HG02798 (cell line): ENCODE measurements at regions not wholly inside any gene's neighbourhood (a gene's known extent, or its start where the extent isn't known, plus 50 kb on each side); places are given as distances from the start of the nearest gene placed in this dataset.

Experiments
- ATAC-seq: cut with Tn5 transposase; IDR thresholded peaks from one replicate; pipeline ENCODE4 v1.9.1; 2021; ENCODE audit warnings: mild to moderate bottlenecking; ENCODE audit not compliant: unreplicated experiment, poor library complexity

DNA sequence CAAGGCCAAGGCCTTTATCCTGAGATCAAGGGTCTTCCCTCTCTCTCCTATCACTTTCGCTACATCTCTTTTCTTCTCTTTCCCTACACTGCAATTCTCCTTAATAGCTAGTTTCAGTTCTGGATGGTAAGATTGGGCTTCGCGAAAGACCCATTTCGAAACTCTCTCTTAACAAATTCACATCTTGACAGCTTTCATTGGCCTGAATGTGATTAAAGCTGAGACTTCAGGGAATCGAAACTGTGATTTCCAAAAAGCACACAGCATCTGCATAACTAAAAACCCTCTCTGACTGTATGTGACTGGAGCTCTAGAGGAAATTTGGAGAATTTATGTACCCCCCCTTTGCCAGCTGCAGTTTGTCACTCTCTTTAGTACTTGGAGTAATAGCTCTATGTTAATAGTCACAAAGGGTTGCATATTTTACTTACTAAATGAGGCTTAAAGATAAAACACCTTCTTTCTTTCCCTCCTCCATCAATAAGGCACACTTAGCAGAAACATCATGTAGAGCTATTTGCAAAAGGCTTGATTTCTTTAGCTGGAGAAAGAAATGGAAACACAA lies 105.3 kb upstream of the FAM20A start:
- ATAC-seq, result no peak

DNA sequence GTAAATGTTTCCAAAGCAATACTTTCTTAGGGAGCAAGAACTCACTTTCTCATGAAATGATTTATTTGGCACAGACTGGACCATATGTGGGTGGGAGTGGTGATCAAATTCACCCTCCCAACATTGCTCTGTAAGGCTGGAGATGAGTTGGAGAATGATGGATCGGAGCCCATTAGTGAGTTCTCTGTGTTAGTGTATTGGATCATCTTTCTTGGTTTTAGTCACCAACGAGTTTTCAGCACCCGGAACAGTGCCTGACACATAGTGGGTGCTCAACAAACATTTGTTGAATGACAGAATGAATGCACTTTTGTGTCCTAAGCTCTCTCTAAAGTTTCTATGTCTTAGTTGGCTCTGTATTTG lies 104.5 kb upstream of the FAM20A start:
- ATAC-seq, result no peak

DNA sequence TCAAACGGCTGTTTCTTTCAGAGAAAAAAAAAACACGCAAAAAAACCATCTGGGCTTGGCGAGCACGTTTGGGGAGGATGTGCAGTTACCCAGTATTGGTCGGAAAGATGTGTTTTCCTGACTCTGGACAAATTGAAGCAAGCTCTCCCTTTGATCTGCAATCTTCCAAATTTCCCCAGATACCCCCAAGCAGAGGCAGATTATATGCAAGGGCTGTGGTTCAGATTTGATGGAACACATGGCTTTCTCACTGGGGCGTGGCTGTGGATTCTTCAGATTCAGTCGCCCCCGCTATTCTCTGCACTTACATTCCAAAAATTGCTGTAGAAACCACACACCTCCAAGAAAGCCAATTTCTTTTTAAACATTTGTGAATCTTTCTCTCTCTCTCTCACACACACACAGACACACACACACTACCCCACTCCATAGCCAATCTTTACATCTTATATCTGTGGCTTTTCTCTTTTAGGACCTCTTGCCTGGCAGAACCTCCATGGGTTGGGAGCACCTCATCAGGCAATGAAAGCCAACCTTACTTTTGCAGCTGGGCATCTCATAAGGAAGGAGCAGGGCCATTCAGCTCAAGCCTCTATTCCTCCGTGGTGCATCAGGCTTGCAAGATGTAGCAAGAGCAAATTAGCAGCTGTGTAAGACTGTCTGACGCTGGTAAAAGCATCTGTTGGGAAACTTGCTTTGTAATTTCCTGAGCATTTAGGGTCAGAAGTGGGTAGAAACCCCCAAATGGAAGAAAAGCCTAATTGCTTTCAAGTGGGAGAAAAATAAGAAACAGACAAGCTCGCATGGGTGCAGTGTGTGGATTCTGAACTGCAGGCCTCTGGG lies 103.9 kb upstream of the FAM20A start:
- no peak for ATAC-seq

DNA sequence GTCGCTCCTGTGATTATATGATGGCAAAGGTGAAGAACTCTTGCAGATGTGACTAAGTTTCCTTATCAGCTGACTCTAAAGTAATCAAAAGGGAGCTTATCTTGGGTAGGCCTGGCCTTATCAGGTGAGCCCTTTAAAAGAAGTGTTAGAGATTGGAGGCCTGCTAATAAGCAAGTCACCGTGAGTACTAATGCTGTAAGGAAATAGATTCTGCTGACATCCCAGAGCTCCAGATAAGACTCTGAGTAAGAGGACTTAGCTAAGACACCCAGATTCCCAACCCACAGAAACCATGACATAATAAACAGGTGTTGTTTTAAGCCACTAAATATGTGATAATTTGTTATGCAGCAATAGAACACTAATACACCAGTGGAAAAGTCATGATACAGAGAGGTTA lies 99.9 kb upstream of the FAM20A start:
- ATAC-seq, result no peak

GRCh38 chr17:68700421-68700820 lies 99.3 kb upstream of the FAM20A start:
- no peak for ATAC-seq

- no peak for ATAC-seq
Measured at GRCh38 chr17:68699936-68700335, 98.8 kb upstream of the FAM20A start.

- ATAC-seq, result no peak
Measured at GRCh38 chr17:68698746-68699145, 97.6 kb upstream of the FAM20A start.

DNA sequence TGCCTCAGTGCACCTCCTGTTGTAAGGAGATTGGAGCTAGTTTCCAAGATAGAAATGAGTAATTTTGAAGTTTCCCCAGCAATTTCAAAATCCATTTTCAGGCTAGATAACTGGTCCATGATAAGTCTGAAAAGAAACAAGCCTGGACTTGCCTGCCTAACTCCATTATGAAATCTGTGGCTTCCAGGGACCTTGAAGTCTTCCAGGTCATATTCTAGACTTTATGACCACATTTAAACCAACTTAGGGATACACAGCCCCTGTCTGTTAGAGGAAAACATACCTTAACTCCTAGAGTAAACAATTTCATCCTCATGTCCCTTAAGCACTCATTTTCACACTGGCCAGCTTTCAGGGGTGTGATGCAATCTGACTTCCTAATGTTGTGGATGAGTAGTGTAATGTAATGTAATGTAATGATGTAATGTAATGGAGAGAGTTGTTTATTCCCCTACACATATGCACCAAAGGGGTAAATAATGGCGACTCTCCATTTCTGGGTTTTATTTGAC lies 96.7 kb upstream of the FAM20A start:
- no peak for ATAC-seq

- no peak for ATAC-seq
Measured at GRCh38 chr17:68695659-68696058, 94.5 kb upstream of the FAM20A start.

DNA sequence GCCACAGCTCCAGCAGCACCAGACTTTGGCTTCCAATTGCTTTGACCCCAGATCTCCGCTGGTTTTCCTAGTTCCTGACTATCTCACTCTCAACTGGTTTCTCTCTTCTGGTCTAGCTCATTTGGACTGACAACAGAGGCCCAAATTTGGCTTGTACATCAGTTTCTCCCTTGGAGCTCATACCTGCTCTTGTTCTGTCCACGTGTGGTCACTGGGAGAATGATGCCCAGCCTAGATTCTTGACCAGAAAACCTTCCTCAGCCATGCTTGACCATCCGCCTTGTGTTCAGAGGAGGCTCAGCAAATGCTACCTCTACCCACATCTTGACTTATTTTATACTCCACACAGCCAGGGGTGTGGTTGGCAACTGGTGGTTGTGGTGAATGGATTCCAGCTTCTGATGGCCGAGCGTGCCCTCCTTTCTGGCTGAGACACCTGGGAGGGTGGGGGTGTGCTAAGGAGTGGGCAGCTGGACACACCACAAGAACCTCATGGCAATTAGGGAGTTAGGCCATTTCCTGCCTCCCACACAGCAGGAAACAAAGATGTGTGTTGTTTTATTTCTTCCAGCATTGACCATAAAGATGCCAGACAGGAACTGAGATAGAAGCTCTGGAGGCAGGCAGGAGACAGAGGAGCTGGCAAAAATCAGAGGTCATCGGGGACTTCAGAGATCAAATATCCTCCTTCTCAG lies 93.8 kb upstream of the FAM20A start:
- no peak for ATAC-seq

GRCh38 chr17:68693896-68694295 lies 92.7 kb upstream of the FAM20A start:
- no peak for ATAC-seq

DNA sequence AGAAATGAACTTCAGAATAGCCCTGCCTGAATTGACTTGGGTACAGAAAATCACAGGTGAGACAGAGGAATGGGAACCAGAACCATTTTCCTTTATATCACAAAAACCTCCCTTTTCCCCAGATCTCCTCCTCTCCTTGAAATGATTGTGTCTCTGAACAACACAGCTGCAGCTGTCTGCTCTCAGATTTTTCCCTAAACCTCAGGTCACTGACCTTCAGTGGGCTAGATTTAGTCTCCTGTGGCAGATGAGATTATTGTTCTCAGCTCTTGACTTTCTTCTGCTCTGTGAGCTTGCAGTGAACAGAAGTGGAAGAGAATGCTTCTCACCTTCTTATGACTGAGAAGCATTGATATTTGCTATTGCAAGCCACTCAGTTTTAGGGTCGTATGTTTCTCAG lies 92.3 kb upstream of the FAM20A start:
- ATAC-seq, result no peak

DNA sequence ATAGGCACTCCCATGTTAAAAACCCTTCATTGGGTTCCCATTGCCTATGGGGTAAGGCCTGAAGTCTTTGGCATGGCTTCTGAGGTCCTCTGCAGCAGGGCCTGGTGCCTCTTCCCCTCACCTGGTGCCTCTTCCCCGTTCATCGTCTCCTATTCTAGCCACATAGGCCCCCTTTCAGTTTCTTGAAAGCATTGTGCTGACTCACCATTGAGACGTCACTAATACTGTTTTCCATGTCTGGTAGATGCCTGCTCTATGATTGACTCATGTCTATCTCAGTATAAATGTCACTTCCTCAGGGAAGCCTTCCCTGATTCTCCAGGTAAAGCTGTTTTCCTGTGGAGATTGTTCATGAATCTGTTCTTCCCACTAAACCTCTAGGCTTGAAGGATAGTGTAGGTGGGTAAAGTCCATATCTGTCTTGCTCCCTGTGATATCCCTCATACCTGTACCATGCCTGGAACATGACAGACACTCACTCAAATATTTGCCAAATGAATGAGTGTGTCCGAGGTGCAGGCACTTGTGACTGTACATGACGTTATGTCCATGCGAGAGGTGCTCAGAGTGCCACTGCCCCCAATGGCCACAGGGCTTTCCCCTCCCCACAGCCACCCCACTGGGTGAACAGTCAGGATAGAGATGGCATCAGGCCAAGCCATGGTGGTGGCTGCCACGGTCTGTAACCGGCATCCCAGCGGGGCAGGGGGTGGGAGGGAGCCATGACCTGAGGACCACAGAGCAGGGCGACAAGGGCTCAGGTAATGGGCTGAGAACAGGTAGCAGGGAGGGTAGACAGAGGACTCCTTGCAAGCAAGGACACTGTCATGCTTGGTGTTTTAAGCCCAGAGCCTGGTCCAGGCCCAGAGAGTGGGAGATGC lies 85.2 kb upstream of the FAM20A start:
- no peak for ATAC-seq

DNA sequence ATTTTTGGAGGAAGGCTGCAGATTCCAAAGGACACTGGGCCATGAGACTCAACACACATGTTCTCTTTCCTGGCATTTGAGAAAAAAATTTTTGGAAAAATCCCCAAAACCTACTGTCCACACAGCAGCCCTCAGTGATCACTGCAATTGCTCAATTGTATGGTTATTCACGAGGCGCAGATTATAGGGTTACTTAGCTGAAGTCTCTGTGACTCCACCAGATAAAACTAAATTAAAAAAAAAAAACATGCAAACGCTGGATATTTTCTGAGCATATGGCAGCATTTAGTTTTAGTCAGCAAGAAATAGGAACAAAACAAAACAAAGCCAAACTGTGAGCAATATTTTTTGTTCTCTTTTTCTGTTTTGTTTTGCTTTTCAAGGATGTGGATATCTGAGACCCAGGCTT lies 83.8 kb upstream of the FAM20A start:
- ATAC-seq, result no peak

GRCh38 chr17:68682903-68683302 lies 81.7 kb upstream of the FAM20A start:
- ATAC-seq, result no peak

GRCh38 chr17:68679882-68680281 lies 78.7 kb upstream of the FAM20A start:
- no peak for ATAC-seq

DNA sequence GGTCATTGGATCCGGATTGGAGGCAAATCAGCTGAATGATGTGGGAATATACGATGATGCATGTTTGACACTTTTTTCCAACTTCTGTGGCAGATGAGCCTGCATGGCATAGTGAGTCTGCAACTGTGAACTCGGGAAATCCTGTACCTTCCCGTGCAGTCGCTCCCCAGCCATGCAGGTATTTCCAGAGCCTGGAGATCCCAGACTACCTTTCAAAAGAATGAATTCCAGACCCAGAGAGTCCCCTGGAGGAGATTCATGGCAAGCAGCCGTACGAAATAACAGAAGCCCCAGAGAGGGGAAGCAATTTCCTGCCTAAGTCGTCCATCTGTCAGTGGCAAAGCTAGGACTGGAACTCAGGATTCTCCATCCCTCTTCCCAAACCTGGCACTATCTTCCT lies 75.7 kb upstream of the FAM20A start:
- no peak for ATAC-seq

GRCh38 chr17:68675723-68676122 lies 74.6 kb upstream of the FAM20A start:
- ATAC-seq, result no peak

- ATAC-seq, result no peak
Measured at GRCh38 chr17:68674029-68674925, 73.1 kb upstream of the FAM20A start.
